ENCODE measurements at regions not wholly inside any gene's neighbourhood (a gene's known extent, or its start where the extent isn't known, plus 50 kb on each side); places are given as distances from the start of the nearest gene placed in this dataset.
"Not testable (repeated sequence)": the region's sequence is repeated elsewhere in the genome, so short reads cannot be mapped to it uniquely, and the experiment has no call there.

GRCh38 chr7:118418433-118418832 lies 193.9 kb downstream of the ANKRD7 start:
- DNase-seq (ENCODE audit: low read depth): no peak

- no peak for DNase-seq (ENCODE audit: low read depth)
These were observed 196.4 kb downstream of the ANKRD7 start for GRCh38 chr7:118420888-118421287.

GRCh38 chr7:118429141-118429540 lies 204.6 kb downstream of the ANKRD7 start:
- no peak for DNase-seq (ENCODE audit: low read depth)

GRCh38 chr7:118436663-118437062 lies 212.2 kb downstream of the ANKRD7 start:
- no peak for DNase-seq (ENCODE audit: low read depth)

GRCh38 chr7:118449030-118449429 lies 224.5 kb downstream of the ANKRD7 start:
- not testable (repeated sequence) for DNase-seq (ENCODE audit: low read depth)

GRCh38 chr7:118449797-118450567 lies 225.5 kb downstream of the ANKRD7 start:
- no peak for DNase-seq (ENCODE audit: low read depth)

GRCh38 chr7:118452128-118452527 lies 227.6 kb downstream of the ANKRD7 start:
- DNase-seq (ENCODE audit: low read depth): no peak

GRCh38 chr7:118467381-118467780 lies 242.9 kb downstream of the ANKRD7 start:
- no peak for DNase-seq (ENCODE audit: low read depth)

- DNase-seq (ENCODE audit: low read depth): no peak
These were observed 248.1 kb downstream of the ANKRD7 start for GRCh38 chr7:118472581-118472980.

GRCh38 chr7:118473271-118473670 lies 248.8 kb downstream of the ANKRD7 start:
- DNase-seq (ENCODE audit: low read depth): no peak

- DNase-seq (ENCODE audit: low read depth): no peak
These were observed 251.5 kb downstream of the ANKRD7 start for GRCh38 chr7:118476036-118476435.

GRCh38 chr7:118477036-118477435 lies 252.5 kb downstream of the ANKRD7 start:
- no peak for DNase-seq (ENCODE audit: low read depth)

GRCh38 chr7:118478236-118478635 lies 253.7 kb downstream of the ANKRD7 start:
- no peak for DNase-seq (ENCODE audit: low read depth)

GRCh38 chr7:118478931-118479330 lies 254.4 kb downstream of the ANKRD7 start:
- no peak for DNase-seq (ENCODE audit: low read depth)

- no peak for DNase-seq (ENCODE audit: low read depth)
These were observed 268.0 kb downstream of the ANKRD7 start for GRCh38 chr7:118492466-118492865.

GRCh38 chr7:118496138-118496644 lies 271.7 kb downstream of the ANKRD7 start:
- no peak for DNase-seq (ENCODE audit: low read depth)

GRCh38 chr7:118502235-118502634 lies 277.7 kb downstream of the ANKRD7 start:
- DNase-seq (ENCODE audit: low read depth): no peak

GRCh38 chr7:118511146-118511545 lies 286.6 kb downstream of the ANKRD7 start:
- no peak for DNase-seq (ENCODE audit: low read depth)

- DNase-seq (ENCODE audit: low read depth): no peak
These were observed 292.8 kb downstream of the ANKRD7 start for GRCh38 chr7:118517275-118517674.

- no peak for DNase-seq (ENCODE audit: low read depth)
These were observed 300.5 kb downstream of the ANKRD7 start for GRCh38 chr7:118525020-118525419.

GRCh38 chr7:118531566-118531965 lies 307.1 kb downstream of the ANKRD7 start:
- DNase-seq (ENCODE audit: low read depth): no peak

GRCh38 chr7:118559207-118559606 lies 334.7 kb downstream of the ANKRD7 start:
- no peak for DNase-seq (ENCODE audit: low read depth)

GRCh38 chr7:118563311-118563710 lies 338.8 kb downstream of the ANKRD7 start:
- no peak for DNase-seq (ENCODE audit: low read depth)

GRCh38 chr7:118572604-118573003 lies 348.1 kb downstream of the ANKRD7 start:
- DNase-seq (ENCODE audit: low read depth): no peak

Data from fibroblast of the conjunctiva (primary cell).